ENCODE measurements at regions not wholly inside any gene's neighbourhood (a gene's known extent, or its start where the extent isn't known, plus 50 kb on each side); places are given as distances from the start of the nearest gene placed in this dataset.

DNA sequence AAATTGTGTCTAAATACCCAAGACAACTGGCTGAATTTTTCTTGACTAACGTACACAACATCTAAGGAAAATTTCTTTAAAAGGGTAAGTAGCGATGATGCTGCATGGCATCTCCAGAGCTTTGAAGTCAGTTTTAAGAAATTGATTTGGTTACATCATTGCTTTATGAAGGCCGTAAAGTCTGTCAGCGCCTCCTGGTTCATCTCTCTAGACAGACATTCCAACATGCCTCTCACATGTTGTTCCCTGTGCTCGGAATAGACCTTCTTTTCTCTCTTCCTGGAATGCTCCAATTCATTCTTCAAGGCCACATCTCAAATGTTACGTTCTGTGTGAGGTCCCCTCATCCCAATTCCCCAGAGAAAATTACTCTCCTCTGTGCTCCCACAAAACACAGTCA, 108.7 kb upstream of the SSBP2 start:
- TF ChIP-seq, protein P1, sequence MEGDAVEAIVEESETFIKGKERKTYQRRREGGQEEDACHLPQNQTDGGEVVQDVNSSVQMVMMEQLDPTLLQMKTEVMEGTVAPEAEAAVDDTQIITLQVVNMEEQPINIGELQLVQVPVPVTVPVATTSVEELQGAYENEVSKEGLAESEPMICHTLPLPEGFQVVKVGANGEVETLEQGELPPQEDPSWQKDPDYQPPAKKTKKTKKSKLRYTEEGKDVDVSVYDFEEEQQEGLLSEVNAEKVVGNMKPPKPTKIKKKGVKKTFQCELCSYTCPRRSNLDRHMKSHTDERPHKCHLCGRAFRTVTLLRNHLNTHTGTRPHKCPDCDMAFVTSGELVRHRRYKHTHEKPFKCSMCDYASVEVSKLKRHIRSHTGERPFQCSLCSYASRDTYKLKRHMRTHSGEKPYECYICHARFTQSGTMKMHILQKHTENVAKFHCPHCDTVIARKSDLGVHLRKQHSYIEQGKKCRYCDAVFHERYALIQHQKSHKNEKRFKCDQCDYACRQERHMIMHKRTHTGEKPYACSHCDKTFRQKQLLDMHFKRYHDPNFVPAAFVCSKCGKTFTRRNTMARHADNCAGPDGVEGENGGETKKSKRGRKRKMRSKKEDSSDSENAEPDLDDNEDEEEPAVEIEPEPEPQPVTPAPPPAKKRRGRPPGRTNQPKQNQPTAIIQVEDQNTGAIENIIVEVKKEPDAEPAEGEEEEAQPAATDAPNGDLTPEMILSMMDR (IDR thresholded peaks at IDR 0.05): no peak
- TF ChIP-seq POLR2A (IDR thresholded peaks at IDR 0.05): no peak
